WTC11 (cell line): ENCODE measurements at regions not wholly inside any gene's neighbourhood (a gene's known extent, or its start where the extent isn't known, plus 50 kb on each side); places are given as distances from the start of the nearest gene placed in this dataset.

Source experiments
- ATAC-seq: fragments of 200-7000 bp; cut with Tn5 transposase; 2 replicates; pipeline ENCODE4 v1.10.0; 2021; ENCODE audit warnings: mild to moderate bottlenecking, moderate library complexity
- CTCF ChIA-PET: fragments of 300-600 bp; sonication (Branson Sonifier 250); formaldehyde crosslinking; loops from one replicate; lab custom pipeline; 2021; ENCODE audit warnings: antibody characterized with exemption; lab: Charles Lee
- POLR2A ChIA-PET: fragments of 350-600 bp; sonication (Branson Sonifier 250); formaldehyde crosslinking; loops from one replicate; lab custom pipeline; 2021; ENCODE audit warnings: antibody characterized with exemption; lab: Charles Lee
- DNase-seq: peaks from one replicate; pipeline ENCODE4 v3.0.0; 2021; ENCODE audit warnings: low spot score
- H3K27ac Mint-ChIP-seq: 2 replicates; pipeline ENCODE4 v1.8.0; 2021; ENCODE audit warnings: mixed read lengths
- H3K27me3 Mint-ChIP-seq: 2 replicates; pipeline ENCODE4 v1.8.0; 2021; ENCODE audit warnings: low read depth, mild to moderate bottlenecking, moderate library complexity, mixed read lengths
- H3K36me3 Mint-ChIP-seq: 2 replicates; pipeline ENCODE4 v1.8.0; 2021; ENCODE audit warnings: mixed read lengths
- H3K4me1 Mint-ChIP-seq: 2 replicates; pipeline ENCODE4 v1.8.0; 2022; ENCODE audit warnings: mixed read lengths
- H3K4me3 Mint-ChIP-seq: 2 replicates; pipeline ENCODE4 v1.8.0; 2021; ENCODE audit warnings: mild to moderate bottlenecking, moderate library complexity, mixed read lengths
- H3K9me3 Mint-ChIP-seq: 2 replicates; pipeline ENCODE4 v1.8.0; 2021; ENCODE audit warnings: mixed read lengths
- ATF2 ChIP-seq: sonication (generic); formaldehyde crosslinking; IDR thresholded peaks from 2 replicates; pipeline ENCODE4 v1.8.1; 2022; ENCODE audit warnings: low read depth, missing genetic modification reagents, borderline replicate concordance
- CDX4 ChIP-seq: fragments of 250-450 bp; sonication (Bioruptor Pico); IDR thresholded peaks from 2 replicates; pipeline ENCODE4 v1.9.0; 2021; ENCODE audit warnings: moderate library complexity, mild to moderate bottlenecking, inconsistent platforms, borderline replicate concordance
- CREB1 ChIP-seq: sonication (generic); formaldehyde crosslinking; IDR thresholded peaks from 2 replicates; pipeline ENCODE4 v1.8.0; 2023; ENCODE audit warnings: mild to moderate bottlenecking, missing genetic modification reagents
- CTCF ChIP-seq: fragments of 200-600 bp; IDR thresholded peaks from 2 replicates; pipeline ENCODE4 v1.8.0; 2022; ENCODE audit warnings: antibody characterized with exemption
- E2F4 ChIP-seq: sonication (generic); formaldehyde crosslinking; IDR thresholded peaks from 2 replicates; pipeline ENCODE4 v1.8.1; 2022; ENCODE audit warnings: low read depth, mild to moderate bottlenecking, moderate library complexity, missing genetic modification reagents, borderline replicate concordance
- E2F5 ChIP-seq: sonication (generic); formaldehyde crosslinking; IDR thresholded peaks from 2 replicates; pipeline ENCODE4 v1.8.1; 2022; ENCODE audit warnings: mild to moderate bottlenecking, moderate library complexity, missing genetic modification reagents
- GABPB1 ChIP-seq: sonication (generic); formaldehyde crosslinking; IDR thresholded peaks from 2 replicates; pipeline ENCODE4 v1.8.1; 2023; ENCODE audit warnings: mild to moderate bottlenecking, missing genetic modification reagents
- GRHL2 ChIP-seq: fragments of 250-450 bp; sonication (Bioruptor Pico); IDR thresholded peaks from 2 replicates; pipeline ENCODE4 v1.8.0; 2022; ENCODE audit warnings: mild to moderate bottlenecking, moderate library complexity; ENCODE audit not compliant: insufficient replicate concordance, severe bottlenecking
- GTF2I ChIP-seq: fragments of 250-450 bp; sonication (Bioruptor Pico); conservative IDR thresholded peaks from 2 replicates; pipeline ENCODE4 v1.4.0; 2021; ENCODE audit warnings: mild to moderate bottlenecking
- HMGXB4 ChIP-seq: sonication (generic); formaldehyde crosslinking; IDR thresholded peaks from 2 replicates; pipeline ENCODE4 v1.8.1; 2023; ENCODE audit warnings: mild to moderate bottlenecking, moderate library complexity, missing genetic modification reagents
- JAZF1 ChIP-seq: fragments of 250-450 bp; sonication (Bioruptor Pico); IDR thresholded peaks from 2 replicates; pipeline ENCODE4 v1.9.0; 2021; ENCODE audit warnings: moderate library complexity, mild to moderate bottlenecking, inconsistent platforms
- MXD4 ChIP-seq: fragments of 250-450 bp; sonication (Bioruptor Pico); IDR thresholded peaks from 2 replicates; pipeline ENCODE4 v1.8.0; 2021; ENCODE audit warnings: mild to moderate bottlenecking, moderate library complexity, borderline replicate concordance
- NR2C2 ChIP-seq: sonication (generic); formaldehyde crosslinking; IDR thresholded peaks from 2 replicates; pipeline ENCODE4 v1.8.0; 2022; ENCODE audit warnings: mild to moderate bottlenecking, missing genetic modification reagents
- TEAD4 ChIP-seq: sonication (generic); formaldehyde crosslinking; IDR thresholded peaks from 2 replicates; pipeline ENCODE4 v1.8.0; 2022; ENCODE audit warnings: mild to moderate bottlenecking, missing genetic modification reagents
- TP53 ChIP-seq: sonication (generic); formaldehyde crosslinking; IDR thresholded peaks from 2 replicates; pipeline ENCODE4 v1.8.1; 2023; ENCODE audit warnings: mild to moderate bottlenecking, missing genetic modification reagents
- USF1 ChIP-seq: sonication (generic); formaldehyde crosslinking; IDR thresholded peaks from 2 replicates; pipeline ENCODE4 v1.8.0; 2022; ENCODE audit warnings: mild to moderate bottlenecking, missing genetic modification reagents
- ZNF219 ChIP-seq: sonication (generic); formaldehyde crosslinking; IDR thresholded peaks from 2 replicates; pipeline ENCODE4 v1.8.0; 2023; ENCODE audit warnings: missing genetic modification reagents, mild to moderate bottlenecking, borderline replicate concordance
- ZNF512 ChIP-seq: sonication (generic); formaldehyde crosslinking; IDR thresholded peaks from 2 replicates; pipeline ENCODE4 v1.8.1; 2022; ENCODE audit warnings: missing genetic modification reagents, borderline replicate concordance

GRCh38 chr10:3236644-3237404 lies 64.2 kb upstream of the PITRM1 start:
- DNase-seq, result no peak
- H3K9me3 Mint-ChIP-seq, result peaks cover 6% of the 10 kb centered on the region
- TF ChIP-seq USF1 (no peak), CTCF (no peak), HMGXB4 (CRISPR knock-in tag) (no peak), NR2C2 (CRISPR knock-in tag) (no peak), ATF2 (CRISPR knock-in tag) (no peak), GTF2I (CRISPR knock-in tag) (no peak), GABPB1 (no peak)
- peaks cover 2% of the 10 kb centered on the region; the same call in 1 of the 2 replicates for H3K27me3 Mint-ChIP-seq
- ChIA-PET CTCF (no interaction called here), POLR2A (no interaction called here)
- no peak overlapping the region for H3K4me3 Mint-ChIP-seq
- no peaks in the 10 kb centered on the region for H3K36me3 Mint-ChIP-seq
- no peak overlapping the region for H3K27ac Mint-ChIP-seq
- H3K4me1 Mint-ChIP-seq, result peaks cover 6% of the 10 kb centered on the region
- ATAC-seq, result no peak

GRCh38 chr10:3235996-3236510 lies 63.5 kb upstream of the PITRM1 start:
- Mint-ChIP-seq H3K4me3 (no peak overlapping the region), H3K9me3 (peaks cover 6% of the 10 kb centered on the region), H3K27ac (no peak overlapping the region), H3K36me3 (no peaks in the 10 kb centered on the region), H3K27me3 (peaks cover 2% of the 10 kb centered on the region; the same call in 1 of the 2 replicates), H3K4me1 (peaks cover 6% of the 10 kb centered on the region; the same call in 1 of the 2 replicates)
- ATAC-seq, result no peak
- ChIA-PET POLR2A (no interaction called here), CTCF (no interaction called here)
- TF ChIP-seq ZNF512 (CRISPR knock-in tag) (no peak), ATF2 (CRISPR knock-in tag) (no peak), CDX4 (CRISPR knock-in tag) (no peak), CREB1 (CRISPR knock-in tag) (no peak), JAZF1 (no peak), E2F5 (no peak), ZNF219 (no peak), E2F4 (no peak), GRHL2 (CRISPR knock-in tag) (no peak), TP53 (no peak), TEAD4 (CRISPR knock-in tag) (no peak), MXD4 (no peak)
- DNase-seq, result no peak
